Activated naive CD8-positive, alpha-beta T cell treated with anti-CD3 and anti-CD28 coated beads for 36 hours (primary cell): ENCODE measurements at regions not wholly inside any gene's neighbourhood (a gene's known extent, or its start where the extent isn't known, plus 50 kb on each side); places are given as distances from the start of the nearest gene placed in this dataset.
A peak's percentile ranks its signal among the peaks of the same experiment; 100 is the strongest.

ENCODE experiments used
- DNase-seq: peaks from one replicate; pipeline ENCODE4 v3.0.0; 2021
- H3K27ac Mint-ChIP-seq: one replicate; pipeline ENCODE4 v1.8.0; 2022; ENCODE audit warnings: mild to moderate bottlenecking, moderate library complexity, mixed read lengths
- H3K27me3 Mint-ChIP-seq: one replicate; pipeline ENCODE4 v1.8.0; 2022; ENCODE audit warnings: mild to moderate bottlenecking, mixed read lengths
- H3K36me3 Mint-ChIP-seq: one replicate; pipeline ENCODE4 v1.8.0; 2021; ENCODE audit warnings: mild to moderate bottlenecking, mixed read lengths
- H3K4me1 Mint-ChIP-seq: one replicate; pipeline ENCODE4 v1.8.0; 2021; ENCODE audit warnings: mixed read lengths
- H3K4me3 Mint-ChIP-seq: one replicate; pipeline ENCODE4 v1.8.0; 2022; ENCODE audit warnings: mild to moderate bottlenecking, moderate library complexity, mixed read lengths
- H3K9me3 Mint-ChIP-seq: one replicate; pipeline ENCODE4 v1.8.0; 2022; ENCODE audit warnings: mixed read lengths

DNA sequence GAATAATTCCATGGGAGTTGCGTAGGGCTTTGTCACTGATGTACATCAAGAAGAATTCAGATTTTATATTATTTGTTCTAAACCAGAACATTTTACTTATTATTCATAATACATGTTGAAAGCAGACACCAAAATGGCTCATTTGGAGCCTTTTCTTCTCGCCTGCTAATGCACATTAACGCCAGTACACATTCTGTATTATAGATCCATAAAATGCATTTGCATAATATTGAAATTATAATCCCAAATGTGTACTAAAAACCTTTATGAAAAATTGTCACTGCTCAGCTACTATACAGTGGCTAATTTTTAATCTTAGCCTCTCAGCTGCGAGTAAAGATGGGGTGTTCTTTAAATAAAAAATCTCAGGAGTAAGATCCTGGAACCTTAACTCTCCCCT lies 452.2 kb upstream of the HNRNPA3 start:
- H3K36me3 Mint-ChIP-seq, result no peaks in the 10 kb centered on the region
- H3K4me3 Mint-ChIP-seq, result no peak overlapping the region
- DNase-seq, result no peak
- H3K27ac Mint-ChIP-seq, result no peak overlapping the region
- H3K4me1 Mint-ChIP-seq, result no peaks in the 10 kb centered on the region
- peaks cover 7% of the 10 kb centered on the region for H3K27me3 Mint-ChIP-seq
- H3K9me3 Mint-ChIP-seq, result no peaks in the 10 kb centered on the region

DNA sequence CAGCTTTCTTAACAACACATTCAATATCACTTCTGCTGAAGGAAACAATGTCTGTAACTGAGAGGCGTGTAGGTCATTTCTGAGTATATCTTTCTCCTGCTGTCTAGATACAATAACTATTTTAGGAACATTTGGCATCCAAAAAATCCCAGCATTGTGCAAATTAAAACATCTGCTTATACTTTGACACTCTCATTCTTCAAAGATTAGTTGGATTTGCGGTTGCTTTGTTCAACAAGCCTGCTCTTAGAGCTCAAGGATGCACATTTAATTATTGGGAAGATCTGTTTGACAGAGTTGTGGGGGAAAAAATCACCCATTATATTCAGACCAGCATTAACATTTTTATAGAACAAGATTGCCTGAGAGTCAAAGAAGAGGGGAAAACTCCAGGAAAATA lies 449.5 kb upstream of the HNRNPA3 start:
- H3K4me1 Mint-ChIP-seq, result no peaks in the 10 kb centered on the region
- peaks cover 7% of the 10 kb centered on the region for H3K27me3 Mint-ChIP-seq
- DNase-seq, result no peak

DNA sequence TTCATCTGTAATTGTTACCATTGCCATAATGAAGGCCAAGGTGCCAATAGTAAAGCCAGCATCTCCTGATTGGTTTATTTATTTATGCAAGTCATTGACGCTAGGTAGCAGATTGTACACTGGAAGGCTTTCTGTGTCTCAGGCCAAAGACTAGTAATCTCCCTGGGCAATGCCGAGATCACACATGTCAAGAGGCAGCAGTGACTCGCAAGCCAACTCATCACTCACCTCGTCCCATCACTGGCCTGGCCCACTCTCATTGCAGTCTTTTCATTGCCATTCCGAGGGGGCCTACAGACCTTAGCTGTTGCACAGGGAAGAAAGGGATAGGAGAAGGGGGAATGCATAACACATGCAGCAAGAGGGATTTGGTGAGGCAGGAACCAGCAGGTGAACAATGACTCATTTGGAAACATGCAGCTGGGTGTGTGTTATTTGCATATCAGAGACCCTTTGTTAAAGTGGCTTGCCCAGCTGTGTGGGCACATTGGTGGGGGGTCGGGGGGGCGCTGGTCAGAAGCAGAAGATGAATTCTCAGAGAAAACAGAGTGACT lies 448.7 kb upstream of the HNRNPA3 start:
- H3K4me3 Mint-ChIP-seq, result no peak overlapping the region
- no peaks in the 10 kb centered on the region for H3K36me3 Mint-ChIP-seq

More for the DNA sequence above, 449.5 kb upstream of the HNRNPA3 start:
- H3K36me3 Mint-ChIP-seq, result no peaks in the 10 kb centered on the region
- no peak overlapping the region for H3K4me3 Mint-ChIP-seq
- H3K9me3 Mint-ChIP-seq, result no peaks in the 10 kb centered on the region
- H3K27ac Mint-ChIP-seq, result no peak overlapping the region

DNA sequence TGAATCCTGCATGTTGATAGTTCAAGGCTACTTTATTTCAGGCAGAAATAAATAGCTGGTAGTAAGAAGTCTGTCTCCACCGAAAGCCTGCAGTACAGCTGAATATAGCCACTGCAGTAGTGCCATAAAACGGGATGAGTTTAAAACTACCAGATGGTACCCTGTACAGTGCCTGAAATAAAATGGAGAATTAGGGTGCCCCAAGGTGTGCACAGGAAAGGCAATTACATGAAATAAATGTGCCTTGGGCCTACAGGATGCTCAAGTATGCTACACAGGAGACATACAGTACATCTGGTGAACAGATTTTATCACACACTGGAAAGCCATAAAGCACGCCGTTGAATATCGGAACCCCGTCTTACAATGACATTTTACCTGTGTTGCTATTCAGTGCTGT lies 447.7 kb upstream of the HNRNPA3 start:
- H3K36me3 Mint-ChIP-seq, result no peaks in the 10 kb centered on the region

More for the DNA sequence above, 448.7 kb upstream of the HNRNPA3 start:
- no peak for DNase-seq
- Mint-ChIP-seq H3K27me3 (peaks cover 7% of the 10 kb centered on the region), H3K9me3 (no peaks in the 10 kb centered on the region), H3K27ac (no peak overlapping the region), H3K4me1 (peaks cover 5% of the 10 kb centered on the region)

DNA sequence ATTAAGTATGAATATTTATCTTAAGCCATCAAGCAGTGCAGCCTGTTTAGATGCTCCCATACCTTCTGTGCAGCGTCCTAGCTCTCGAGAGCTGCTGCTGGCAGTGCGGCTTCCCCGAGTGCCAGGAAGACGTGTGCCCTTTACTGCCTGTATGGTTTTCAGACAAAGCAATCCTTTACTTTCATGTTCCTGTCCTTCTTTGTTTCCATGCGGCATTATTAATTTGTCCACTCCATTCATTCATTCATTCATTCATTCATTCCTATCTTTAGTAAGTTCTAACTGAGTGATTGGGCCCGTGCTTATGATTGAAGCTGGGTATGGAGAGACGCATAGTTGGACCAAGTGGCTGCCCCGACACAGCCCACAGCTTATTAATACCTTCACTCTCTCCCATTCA lies 446.6 kb upstream of the HNRNPA3 start:
- H3K4me1 Mint-ChIP-seq, result peaks cover 6% of the 10 kb centered on the region
- no peaks in the 10 kb centered on the region for H3K36me3 Mint-ChIP-seq
- DNase-seq, result no peak
- H3K4me3 Mint-ChIP-seq, result no peak overlapping the region
- H3K27ac Mint-ChIP-seq, result no peak overlapping the region
- H3K27me3 Mint-ChIP-seq, result peaks cover 7% of the 10 kb centered on the region
- no peaks in the 10 kb centered on the region for H3K9me3 Mint-ChIP-seq

More for the DNA sequence above, 447.7 kb upstream of the HNRNPA3 start:
- peaks cover 6% of the 10 kb centered on the region for H3K4me1 Mint-ChIP-seq
- DNase-seq, result no peak
- peaks cover 7% of the 10 kb centered on the region for H3K27me3 Mint-ChIP-seq
- no peak overlapping the region for H3K27ac Mint-ChIP-seq
- no peak overlapping the region for H3K4me3 Mint-ChIP-seq
- no peaks in the 10 kb centered on the region for H3K9me3 Mint-ChIP-seq

DNA sequence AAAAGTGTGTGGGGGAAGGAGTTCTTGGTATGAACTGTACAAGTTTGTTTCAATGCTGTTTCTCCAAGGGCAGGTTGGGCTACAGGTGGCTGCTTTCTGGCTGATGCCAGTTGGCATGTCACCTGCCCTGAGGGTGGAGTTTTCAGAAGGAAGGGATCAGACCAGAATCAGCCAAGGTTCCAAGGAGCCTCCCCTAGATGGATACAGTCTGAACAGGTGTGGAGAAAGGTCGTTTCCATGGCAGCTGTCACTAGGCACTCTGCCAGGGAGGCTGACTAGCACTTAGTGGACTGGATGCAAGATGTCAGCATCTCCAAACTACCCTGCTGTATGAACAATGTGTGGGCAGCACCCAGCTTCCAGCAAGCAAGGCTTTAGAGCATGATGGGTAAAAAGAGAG lies 444.4 kb upstream of the HNRNPA3 start:
- H3K36me3 Mint-ChIP-seq, result peaks cover 3% of the 10 kb centered on the region
- no peak overlapping the region for H3K4me3 Mint-ChIP-seq
- H3K27me3 Mint-ChIP-seq, result peaks cover 4% of the 10 kb centered on the region
- H3K27ac Mint-ChIP-seq, result no peak overlapping the region
- peaks cover 12% of the 10 kb centered on the region for H3K9me3 Mint-ChIP-seq
- DNase-seq, result no peak
- H3K4me1 Mint-ChIP-seq, result peaks cover 6% of the 10 kb centered on the region

DNA sequence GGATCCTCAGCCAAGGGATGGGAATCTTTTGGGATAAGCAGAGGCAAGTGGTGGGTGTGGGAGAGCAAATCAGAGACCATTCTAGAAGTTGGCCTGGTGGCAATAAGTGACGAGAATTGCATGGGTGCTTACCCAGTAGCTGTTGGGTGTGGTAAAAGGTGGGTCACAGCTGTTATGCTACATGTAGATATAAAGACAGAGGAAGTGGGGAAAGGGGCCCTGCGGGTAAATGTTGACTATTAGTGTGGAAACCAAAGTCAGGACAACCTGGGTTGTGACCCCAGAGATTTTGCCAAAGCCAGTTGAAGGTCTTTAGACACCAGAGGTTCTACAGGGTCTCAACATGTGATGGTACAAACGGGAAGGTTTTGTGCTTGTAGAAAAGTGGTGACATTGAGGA lies 443.6 kb upstream of the HNRNPA3 start:
- Mint-ChIP-seq H3K9me3 (peaks cover 17% of the 10 kb centered on the region), H3K36me3 (peaks cover 5% of the 10 kb centered on the region), H3K4me3 (no peak overlapping the region), H3K27me3 (peaks cover 4% of the 10 kb centered on the region), H3K27ac (no peak overlapping the region), H3K4me1 (peaks cover 6% of the 10 kb centered on the region)
- DNase-seq, result no peak

DNA sequence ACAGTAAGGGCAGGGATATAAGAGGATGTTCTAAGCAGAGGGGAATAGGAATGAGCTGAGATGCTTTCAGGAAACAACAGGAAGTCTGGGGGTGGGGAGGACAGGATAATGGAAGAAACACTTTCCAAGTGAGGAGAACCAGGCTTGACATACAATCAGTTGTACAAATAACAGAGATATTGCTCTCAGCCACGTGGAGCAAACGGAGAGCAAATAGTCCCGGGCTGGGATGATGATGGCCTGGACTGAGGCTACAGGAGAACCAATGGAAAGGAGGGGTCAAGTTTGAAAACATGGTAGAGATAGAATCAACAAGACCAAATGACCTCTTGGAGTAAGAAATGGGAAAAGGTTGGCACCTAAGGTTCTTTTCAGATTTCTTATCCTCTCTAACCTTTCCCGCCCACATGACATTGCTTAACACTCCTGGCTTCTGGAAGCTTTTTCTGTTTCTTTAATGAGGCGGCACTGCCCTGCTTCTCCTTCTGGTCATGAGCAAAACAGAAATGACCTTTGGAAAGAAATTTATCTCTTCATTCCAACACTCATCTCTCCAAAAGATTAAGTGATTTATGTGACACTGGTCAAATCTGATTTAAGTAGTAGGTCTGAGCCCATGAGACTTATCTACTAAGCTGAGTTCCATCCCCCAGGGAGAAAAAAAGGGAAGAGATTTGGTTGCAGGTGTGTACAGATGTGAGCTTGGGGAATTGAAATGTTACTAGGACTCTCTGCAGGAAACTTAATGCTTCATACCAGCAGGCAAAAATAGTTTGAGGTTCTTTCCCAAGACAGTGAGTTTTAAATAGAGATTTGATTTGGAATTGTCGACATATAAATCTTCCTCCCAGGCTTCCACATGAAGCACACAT lies 442.9 kb upstream of the HNRNPA3 start:
- Mint-ChIP-seq H3K27me3 (no peaks in the 10 kb centered on the region), H3K9me3 (peaks cover 17% of the 10 kb centered on the region), H3K27ac (no peak overlapping the region), H3K36me3 (peaks cover 5% of the 10 kb centered on the region), H3K4me3 (no peak overlapping the region), H3K4me1 (peaks cover 6% of the 10 kb centered on the region)
- no peak for DNase-seq

DNA sequence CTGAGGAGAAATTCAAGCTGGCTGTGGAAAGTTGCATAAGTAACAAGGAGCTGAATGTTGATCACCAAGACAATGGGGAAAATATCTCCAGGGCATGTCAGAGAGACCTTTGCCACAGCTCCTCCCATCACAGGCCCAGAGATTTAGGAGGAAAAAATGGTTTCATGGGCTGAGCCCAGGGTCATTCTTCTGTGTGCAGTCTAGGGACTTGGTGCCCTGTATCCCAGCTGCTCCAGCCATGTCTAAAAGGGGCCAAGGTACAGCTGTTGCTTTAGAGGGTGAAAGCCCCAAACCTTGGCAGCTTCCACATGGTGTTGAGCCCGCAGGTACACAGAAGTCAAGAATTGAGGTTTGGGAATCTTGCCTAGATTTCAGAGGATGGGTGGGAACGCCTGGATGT lies 439.8 kb upstream of the HNRNPA3 start:
- Mint-ChIP-seq H3K4me3 (no peak overlapping the region), H3K27ac (no peak overlapping the region), H3K9me3 (peaks cover 17% of the 10 kb centered on the region), H3K27me3 (no peaks in the 10 kb centered on the region), H3K36me3 (peaks cover 5% of the 10 kb centered on the region), H3K4me1 (peaks cover 6% of the 10 kb centered on the region)
- no peak for DNase-seq

DNA sequence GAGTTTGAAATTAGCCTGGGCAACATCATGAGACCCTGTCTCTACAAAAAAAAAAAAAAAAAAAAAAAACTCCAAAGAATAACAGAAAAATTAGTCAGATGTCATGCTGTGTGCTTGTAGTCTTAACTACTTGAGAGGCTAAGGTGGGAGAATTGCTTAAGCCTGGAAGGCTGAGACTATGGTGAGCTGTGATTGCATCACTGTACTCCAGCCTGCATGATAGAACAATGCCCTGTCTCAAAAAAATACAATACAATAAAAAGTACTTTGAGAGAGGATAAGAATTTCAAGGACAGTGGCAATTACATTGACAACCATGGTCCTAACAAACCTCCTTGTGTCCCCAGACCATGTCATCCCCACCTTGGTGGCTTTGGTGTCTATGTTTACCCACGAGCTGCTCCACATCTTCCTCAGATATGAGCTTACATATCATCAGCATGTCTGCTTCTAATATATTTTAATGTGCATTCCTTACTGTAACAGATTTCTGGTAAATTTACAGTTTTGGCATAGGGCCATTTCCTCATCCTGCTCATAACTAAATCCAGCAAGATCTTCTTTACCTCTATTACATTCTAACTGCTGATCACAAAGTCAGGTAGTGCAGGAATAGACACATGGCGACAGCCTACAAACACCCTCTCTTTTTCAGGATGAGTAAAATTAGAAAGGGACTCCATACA lies 437.7 kb upstream of the HNRNPA3 start:
- H3K27me3 Mint-ChIP-seq, result no peaks in the 10 kb centered on the region
- DNase-seq, result no peak

DNA sequence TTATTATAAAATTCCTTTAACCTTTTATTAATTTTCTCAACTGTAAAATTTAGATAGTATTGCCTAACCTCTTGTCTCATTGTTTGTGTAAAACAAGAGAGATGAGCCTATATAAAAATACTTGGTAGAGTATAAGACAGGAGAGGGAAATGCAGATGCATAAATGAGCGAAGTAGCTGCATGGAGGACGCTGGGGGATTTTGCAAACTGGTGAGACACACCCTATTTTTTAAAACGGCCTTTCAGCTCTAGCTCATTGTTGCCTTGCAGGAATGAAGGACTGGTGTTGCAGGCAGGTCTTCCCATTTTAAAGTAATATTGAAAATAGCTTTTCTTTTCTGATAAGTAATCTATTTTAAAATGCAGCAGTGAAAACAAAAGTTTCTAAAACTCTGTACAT lies 435.3 kb upstream of the HNRNPA3 start:
- Mint-ChIP-seq H3K36me3 (peaks cover 9% of the 10 kb centered on the region), H3K4me1 (peaks cover 5% of the 10 kb centered on the region), H3K4me3 (no peak overlapping the region), H3K9me3 (peaks cover 25% of the 10 kb centered on the region), H3K27ac (no peak overlapping the region), H3K27me3 (no peaks in the 10 kb centered on the region)
- no peak for DNase-seq

More for the DNA sequence above, 437.7 kb upstream of the HNRNPA3 start:
- H3K27ac Mint-ChIP-seq, result no peak overlapping the region
- no peak overlapping the region for H3K4me3 Mint-ChIP-seq
- peaks cover 17% of the 10 kb centered on the region for H3K9me3 Mint-ChIP-seq
- peaks cover 5% of the 10 kb centered on the region for H3K36me3 Mint-ChIP-seq
- no peaks in the 10 kb centered on the region for H3K4me1 Mint-ChIP-seq

DNA sequence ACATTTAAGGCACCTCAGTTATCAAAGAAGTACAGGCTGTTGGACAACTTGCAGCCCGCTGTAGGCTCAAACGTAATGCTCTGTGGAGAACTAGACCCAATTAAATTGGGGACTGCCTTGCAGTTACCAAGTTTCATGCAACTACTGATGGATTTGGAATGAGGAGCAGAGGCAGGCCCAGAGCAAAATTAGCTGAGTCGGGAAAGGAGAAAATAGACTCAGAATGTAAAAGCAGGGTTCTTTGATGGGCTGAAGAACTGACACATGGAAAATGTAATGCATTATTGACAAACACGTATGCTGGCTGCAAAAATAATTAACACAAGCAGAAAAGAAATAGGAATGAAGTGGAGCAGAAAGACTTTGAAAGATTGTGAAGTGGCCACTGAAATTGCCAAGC lies 432.7 kb upstream of the HNRNPA3 start:
- H3K27ac Mint-ChIP-seq, result no peak overlapping the region
- peaks cover 7% of the 10 kb centered on the region for H3K4me1 Mint-ChIP-seq
- no peaks in the 10 kb centered on the region for H3K27me3 Mint-ChIP-seq
- H3K36me3 Mint-ChIP-seq, result peaks cover 6% of the 10 kb centered on the region
- no peak overlapping the region for H3K4me3 Mint-ChIP-seq
- no peak for DNase-seq
- peaks cover 21% of the 10 kb centered on the region for H3K9me3 Mint-ChIP-seq

DNA sequence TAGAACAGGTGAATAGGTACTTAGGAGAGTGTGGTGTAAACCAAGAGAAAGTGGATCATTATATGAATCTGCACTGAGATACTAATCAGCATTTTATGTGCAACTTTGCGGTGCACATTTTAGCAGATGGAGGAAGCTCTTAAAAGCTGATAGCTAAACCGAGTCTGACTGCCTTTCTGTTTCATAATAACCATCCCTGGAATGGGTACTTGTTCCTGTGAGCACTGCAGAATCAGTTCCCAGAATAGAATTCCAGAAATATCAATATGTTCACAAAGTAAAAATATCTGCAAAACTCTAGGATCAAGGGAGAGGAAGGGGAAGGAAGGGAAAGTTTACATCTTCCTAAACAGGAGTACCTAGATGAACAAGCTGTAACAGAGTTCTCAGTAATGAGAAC lies 432.2 kb upstream of the HNRNPA3 start:
- peaks cover 21% of the 10 kb centered on the region for H3K9me3 Mint-ChIP-seq
- peaks cover 7% of the 10 kb centered on the region for H3K4me1 Mint-ChIP-seq
- no peak for DNase-seq
- peaks cover 6% of the 10 kb centered on the region for H3K36me3 Mint-ChIP-seq
- no peak overlapping the region for H3K27ac Mint-ChIP-seq
- no peak overlapping the region for H3K4me3 Mint-ChIP-seq
- H3K27me3 Mint-ChIP-seq, result no peaks in the 10 kb centered on the region

DNA sequence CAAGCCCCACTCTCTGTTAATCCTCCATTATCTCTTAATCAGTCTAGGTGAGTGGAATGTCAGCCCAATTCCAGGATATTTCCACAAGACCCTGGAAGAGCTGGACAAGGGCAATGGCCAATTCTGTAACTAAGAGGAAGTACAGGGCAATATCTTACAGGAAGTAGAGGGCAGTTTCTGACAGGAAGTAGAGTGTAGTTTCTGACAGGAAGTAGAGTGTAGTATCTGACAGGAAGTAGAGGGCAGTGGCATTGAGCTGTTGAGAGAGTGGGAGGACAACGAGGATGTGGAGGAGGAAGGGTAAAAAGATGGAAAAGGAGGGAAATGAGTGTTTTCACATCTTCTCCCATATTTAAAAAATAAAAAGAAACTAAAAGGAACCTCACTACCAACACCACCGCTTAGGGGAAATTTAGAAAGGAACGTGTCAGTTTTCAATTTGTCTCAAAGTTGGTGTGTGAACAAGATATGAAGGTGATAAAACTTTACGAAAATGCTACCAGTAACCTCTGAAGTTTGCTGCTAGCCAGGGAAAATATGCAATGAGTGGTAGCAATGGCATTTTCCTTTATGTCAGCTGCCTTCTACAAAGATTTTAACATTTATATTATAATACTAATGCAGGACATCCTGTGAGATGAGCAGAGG lies 430.9 kb upstream of the HNRNPA3 start:
- peaks cover 21% of the 10 kb centered on the region for H3K9me3 Mint-ChIP-seq
- H3K4me1 Mint-ChIP-seq, result peaks cover 7% of the 10 kb centered on the region
- no peak for DNase-seq
- H3K27me3 Mint-ChIP-seq, result no peaks in the 10 kb centered on the region
- peaks cover 6% of the 10 kb centered on the region for H3K36me3 Mint-ChIP-seq
- no peak overlapping the region for H3K4me3 Mint-ChIP-seq
- peak overlapping the region; percentile 57 for H3K27ac Mint-ChIP-seq

DNA sequence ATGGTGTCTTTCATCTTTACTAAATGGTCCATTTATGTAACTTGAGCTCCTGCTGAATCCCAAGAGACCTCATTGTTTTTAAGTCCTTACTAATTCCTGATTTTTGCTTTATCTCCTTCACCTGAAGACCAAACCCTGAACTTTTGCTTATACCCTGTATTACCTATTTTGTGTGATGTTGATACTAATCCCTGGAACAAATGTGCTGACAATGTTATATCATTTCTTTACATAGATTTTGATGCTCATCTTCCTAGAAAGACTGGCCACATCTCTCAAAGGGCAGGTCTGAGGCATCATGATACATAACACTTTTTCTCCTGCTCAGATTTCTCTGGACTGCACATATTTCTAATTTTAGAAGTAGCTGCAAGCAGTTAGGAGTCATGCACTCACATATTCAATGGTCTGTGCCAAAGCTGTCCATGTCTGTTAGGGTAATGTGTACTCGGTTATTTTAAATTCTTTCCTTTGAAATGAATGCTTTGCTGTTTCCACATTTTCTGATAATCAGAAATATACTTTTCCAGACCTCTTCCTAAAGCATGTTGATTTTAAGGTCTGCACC lies 427.9 kb upstream of the HNRNPA3 start:
- H3K27me3 Mint-ChIP-seq, result no peaks in the 10 kb centered on the region
- no peak for DNase-seq
- no peak overlapping the region for H3K27ac Mint-ChIP-seq
- H3K4me3 Mint-ChIP-seq, result no peak overlapping the region
- peaks cover 7% of the 10 kb centered on the region for H3K4me1 Mint-ChIP-seq
- H3K36me3 Mint-ChIP-seq, result peaks cover 6% of the 10 kb centered on the region
- peaks cover 21% of the 10 kb centered on the region for H3K9me3 Mint-ChIP-seq
